ENCODE measurements at regions not wholly inside any gene's neighbourhood (a gene's known extent, or its start where the extent isn't known, plus 50 kb on each side); places are given as distances from the start of the nearest gene placed in this dataset.

DNA sequence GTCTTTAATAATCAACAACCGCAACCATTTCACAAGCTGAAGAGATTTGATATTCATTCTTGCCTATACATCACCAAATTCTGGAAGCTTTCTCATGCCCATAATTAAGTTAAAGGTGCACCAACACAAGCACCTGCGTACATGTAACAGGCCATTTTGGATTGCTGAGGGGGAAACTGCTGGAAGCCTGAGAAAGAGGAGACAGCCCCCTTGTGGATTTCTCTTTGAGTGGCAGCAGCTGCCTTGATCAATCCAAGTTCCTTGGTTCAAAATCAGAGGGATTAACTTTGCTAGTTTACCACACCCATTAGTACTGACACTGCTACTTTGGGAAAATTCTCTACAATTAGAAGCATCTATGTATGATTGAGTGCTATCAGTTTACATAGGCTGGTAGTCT, 321.1 kb downstream of the NOVA1 start:
- intact Hi-C loops (cut with DNase I; ENCODE audit: low total_unique reads), result no loop called here

DNA sequence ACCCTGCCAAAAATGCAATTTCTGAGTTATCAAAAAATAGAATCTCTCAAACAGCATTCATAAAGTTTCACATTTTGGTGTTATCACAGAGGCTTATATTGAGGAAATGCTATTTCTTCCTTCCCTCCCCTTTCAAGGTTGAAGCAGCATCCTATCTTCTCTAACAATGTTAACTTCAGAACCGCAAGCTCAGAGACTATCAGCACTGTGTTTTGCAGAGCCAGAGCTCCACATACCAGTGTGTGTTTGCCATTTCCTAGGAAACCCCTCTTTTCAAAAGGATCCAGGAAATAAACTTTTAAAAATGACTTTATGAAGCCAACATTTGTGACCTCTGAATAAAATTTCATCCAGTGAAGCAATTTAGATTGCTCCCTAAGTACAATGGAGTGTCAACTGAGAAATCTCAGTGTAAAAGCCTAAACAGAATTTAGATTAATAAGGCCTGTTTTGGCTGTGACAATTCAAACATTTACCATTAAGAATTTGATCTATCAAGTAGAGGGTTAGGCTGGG, 332.6 kb downstream of the NOVA1 start:
- WGBS, 5 donors, result 45 to 80% (median 55%) methylated on average over 1 of the region's 1 CpG
- peaks cover 0 to 12% (median 0%) of the 10 kb centered on the region in 8 donors for H3K9me3 ChIP-seq
- TF ChIP-seq, protein P1, sequence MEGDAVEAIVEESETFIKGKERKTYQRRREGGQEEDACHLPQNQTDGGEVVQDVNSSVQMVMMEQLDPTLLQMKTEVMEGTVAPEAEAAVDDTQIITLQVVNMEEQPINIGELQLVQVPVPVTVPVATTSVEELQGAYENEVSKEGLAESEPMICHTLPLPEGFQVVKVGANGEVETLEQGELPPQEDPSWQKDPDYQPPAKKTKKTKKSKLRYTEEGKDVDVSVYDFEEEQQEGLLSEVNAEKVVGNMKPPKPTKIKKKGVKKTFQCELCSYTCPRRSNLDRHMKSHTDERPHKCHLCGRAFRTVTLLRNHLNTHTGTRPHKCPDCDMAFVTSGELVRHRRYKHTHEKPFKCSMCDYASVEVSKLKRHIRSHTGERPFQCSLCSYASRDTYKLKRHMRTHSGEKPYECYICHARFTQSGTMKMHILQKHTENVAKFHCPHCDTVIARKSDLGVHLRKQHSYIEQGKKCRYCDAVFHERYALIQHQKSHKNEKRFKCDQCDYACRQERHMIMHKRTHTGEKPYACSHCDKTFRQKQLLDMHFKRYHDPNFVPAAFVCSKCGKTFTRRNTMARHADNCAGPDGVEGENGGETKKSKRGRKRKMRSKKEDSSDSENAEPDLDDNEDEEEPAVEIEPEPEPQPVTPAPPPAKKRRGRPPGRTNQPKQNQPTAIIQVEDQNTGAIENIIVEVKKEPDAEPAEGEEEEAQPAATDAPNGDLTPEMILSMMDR (IDR thresholded peaks at IDR 0.05 in 8 of 11, conservative IDR thresholded peaks at IDR 0.05 in 3 of 11), result no peak
- TF ChIP-seq POLR2AphosphoS5 (IDR thresholded peaks at IDR 0.05), result no peak
- TF ChIP-seq POLR2A (IDR thresholded peaks at IDR 0.05), result no peak
- intact Hi-C loops (cut with DNase I; ENCODE audit: low total_unique reads), result no loop called here
- DNase-seq, result no peak
- H3K36me3 ChIP-seq, result no peaks in the 10 kb centered on the region
- H3K27me3 ChIP-seq (replicated peaks in 1 of 7), result no peaks in the 10 kb centered on the region
- no peaks in the 10 kb centered on the region for H3K4me1 ChIP-seq
- no peak overlapping the region for H3K4me3 ChIP-seq
- no peak overlapping the region for H3K27ac ChIP-seq

More for the DNA sequence above, 321.1 kb downstream of the NOVA1 start:
- no peak overlapping the region for H3K27ac ChIP-seq
- H3K4me1 ChIP-seq, result no peaks in the 10 kb centered on the region
- no peak overlapping the region for H3K4me3 ChIP-seq
- no peaks in the 10 kb centered on the region for H3K27me3 ChIP-seq (replicated peaks in 1 of 7)
- no peak for DNase-seq
- no peaks in the 10 kb centered on the region for H3K9me3 ChIP-seq
- TF ChIP-seq, protein P1 (IDR thresholded peaks at IDR 0.05 in 8 of 11, conservative IDR thresholded peaks at IDR 0.05 in 3 of 11), result peak in 1 of 11 experiments; percentile 10
- TF ChIP-seq POLR2AphosphoS5 (IDR thresholded peaks at IDR 0.05) (no peak), POLR2A (IDR thresholded peaks at IDR 0.05) (no peak)
- no peaks in the 10 kb centered on the region for H3K36me3 ChIP-seq
- WGBS, 5 donors, result 70 to 85% (median 75%) methylated on average over 2 of the region's 2 CpGs

DNA sequence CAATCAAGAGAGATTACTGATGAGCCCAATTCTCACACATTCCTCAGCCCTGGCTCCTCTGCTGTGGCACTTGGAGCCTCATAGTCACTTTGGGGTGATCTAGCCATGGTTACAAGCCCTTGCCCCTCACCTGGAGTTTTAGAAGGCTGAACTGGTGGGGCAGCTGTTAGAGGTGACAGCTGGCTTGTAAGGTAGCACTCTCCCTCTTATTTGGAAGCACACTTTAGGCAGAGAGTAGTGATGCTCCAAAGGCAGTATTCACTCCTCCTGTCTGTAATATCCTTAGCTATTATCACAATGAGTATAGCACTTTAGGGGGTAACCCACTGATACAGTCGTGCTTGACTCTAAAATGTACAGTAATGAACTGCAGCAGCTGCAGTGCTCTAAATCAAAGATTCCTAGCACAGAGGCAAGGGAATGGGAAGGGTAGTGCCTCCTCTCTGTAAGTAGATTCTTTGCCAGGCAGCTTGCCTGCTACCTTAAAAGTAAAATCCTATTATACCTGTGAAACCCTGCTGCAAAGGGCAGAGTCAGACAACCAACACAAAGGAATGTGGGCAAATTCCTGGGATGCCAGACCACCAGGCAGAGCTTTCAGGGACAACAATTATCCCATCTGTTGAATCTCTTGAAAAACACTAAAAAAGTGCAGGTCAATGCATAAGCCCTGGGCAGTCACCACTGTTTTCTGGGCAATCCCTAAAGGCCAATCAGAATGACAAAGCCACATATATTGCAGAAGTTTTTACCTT, 336.3 kb downstream of the NOVA1 start:
- Histone ChIP-seq H3K9me3 (peaks cover 0 to 26% (median 4%) of the 10 kb centered on the region in 8 donors), H3K27me3 (replicated peaks in 1 of 7) (no peaks in the 10 kb centered on the region), H3K27ac (no peak overlapping the region), H3K36me3 (no peaks in the 10 kb centered on the region), H3K4me1 (no peaks in the 10 kb centered on the region), H3K4me3 (no peak overlapping the region)
- TF ChIP-seq POLR2AphosphoS5 (IDR thresholded peaks at IDR 0.05) (no peak), POLR2A (IDR thresholded peaks at IDR 0.05) (no peak)
- TF ChIP-seq, protein P1 (IDR thresholded peaks at IDR 0.05 in 8 of 11, conservative IDR thresholded peaks at IDR 0.05 in 3 of 11), result no peak
- intact Hi-C loops (cut with DNase I; ENCODE audit: low total_unique reads), result no loop called here
- 29 to 64% (median 46%) methylated on average over 1 of the region's 1 CpG for WGBS, 5 donors
- DNase-seq, result no peak

DNA sequence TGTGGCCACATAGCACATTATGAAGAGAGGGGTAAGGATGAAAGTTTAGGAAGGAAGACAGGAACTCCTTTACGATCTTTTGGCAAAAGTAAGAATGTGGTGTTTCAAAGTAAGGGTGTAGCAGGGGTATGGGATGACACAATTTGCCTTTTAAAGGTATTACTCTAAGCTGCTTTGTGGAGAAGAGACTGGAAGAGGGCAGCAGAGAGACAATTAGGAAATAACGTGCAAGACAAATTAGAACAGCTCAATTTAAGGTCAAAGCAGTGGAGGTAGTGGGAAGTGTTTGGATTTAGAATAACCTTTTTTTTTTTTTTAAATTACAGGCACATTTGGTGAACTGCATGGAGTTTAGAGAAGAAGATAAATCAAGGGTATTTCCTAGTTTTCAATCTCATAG, 342.6 kb downstream of the NOVA1 start:
- peaks cover 0 to 14% (median 0%) of the 10 kb centered on the region in 8 donors for H3K9me3 ChIP-seq
- H3K4me3 ChIP-seq, result no peak overlapping the region
- H3K27ac ChIP-seq, result no peak overlapping the region
- no peaks in the 10 kb centered on the region for H3K27me3 ChIP-seq (replicated peaks in 1 of 7)
- H3K36me3 ChIP-seq, result no peaks in the 10 kb centered on the region
- intact Hi-C loops (cut with DNase I; ENCODE audit: low total_unique reads), result no loop called here
- H3K4me1 ChIP-seq, result no peaks in the 10 kb centered on the region
- 10 to 18% (median 14%) methylated on average over 2 of the region's 2 CpGs for WGBS, 5 donors
- no peak for TF ChIP-seq POLR2A (IDR thresholded peaks at IDR 0.05)
- no peak for TF ChIP-seq POLR2AphosphoS5 (IDR thresholded peaks at IDR 0.05)
- TF ChIP-seq, protein P1 (IDR thresholded peaks at IDR 0.05 in 8 of 11, conservative IDR thresholded peaks at IDR 0.05 in 3 of 11), result no peak
- DNase-seq, result no peak
